Upper lobe of left lung (tissue), 4 donors: ENCODE measurements at regions not wholly inside any gene's neighbourhood (a gene's known extent, or its start where the extent isn't known, plus 50 kb on each side); places are given as distances from the start of the nearest gene placed in this dataset.

Experiments
- CTCF ChIP-seq, 6 experiments: fragments of 450-650 bp in 4 of 6; fragments of 200-600 bp in 2 of 6; sonication (generic) in 2 of 6; IDR thresholded peaks; one replicate each; pipeline ENCODE4 v1.5.1; 2016 to 2019; ENCODE audit warnings: antibody characterized with exemption in 6 of 6
- EP300 ChIP-seq, 4 donors: sonication (generic); formaldehyde crosslinking; IDR thresholded peaks; one replicate each; pipeline ENCODE4 v1.5.1; 2017; ENCODE audit warnings: antibody characterized with exemption in 4 of 4, control low read depth in 2 of 4
- POLR2A ChIP-seq, 4 donors: fragments of 450-650 bp; IDR thresholded peaks; one replicate each; pipeline ENCODE4 v1.5.1; 2016 to 2017; ENCODE audit warnings: antibody characterized with exemption in 4 of 4, mild to moderate bottlenecking in 2 of 4
- POLR2AphosphoS5 ChIP-seq, 2 donors: sonication (generic); formaldehyde crosslinking; IDR thresholded peaks; one replicate each; pipeline ENCODE4 v1.5.1; 2017; ENCODE audit warnings: antibody characterized with exemption in 2 of 2

GRCh38 chr1:177737456-177737855, 232.4 kb downstream of the SEC16B start:
- no peak for TF ChIP-seq CTCF (IDR thresholded peaks at IDR 0.05)
- no peak for TF ChIP-seq POLR2AphosphoS5 (IDR thresholded peaks at IDR 0.05)
- TF ChIP-seq POLR2A (IDR thresholded peaks at IDR 0.05), result no peak
- no peak for TF ChIP-seq EP300 (IDR thresholded peaks at IDR 0.05)
